Natural killer cell (primary cell): ENCODE measurements at regions not wholly inside any gene's neighbourhood (a gene's known extent, or its start where the extent isn't known, plus 50 kb on each side); places are given as distances from the start of the nearest gene placed in this dataset.

Source experiments
- ATAC-seq, 3 donors: fragments of 150-1000 bp in 2 of 3; fragments of 200-7000 bp in 1 of 3; cut with Tn5 transposase; 1 replicate in 1 of 3; 2 replicates in 2 of 3; pipeline ENCODE4 v1.10.0; 2021; ENCODE audit warnings: mild to moderate bottlenecking in 2 of 3, moderate library complexity in 2 of 3
- DNase-seq, 2 donors: peaks; one replicate each; pipeline versions ENCODE4 v3.0.0 to v3.0.0-alpha.2; 2013 to 2021; ENCODE audit warnings: mixed read lengths in 1 of 2
- H3K27ac ChIP-seq: one replicate; pipeline ENCODE4 v1.5.1; 2013; ENCODE audit warnings: mild to moderate bottlenecking, low read length
- H3K27me3 ChIP-seq: one replicate; pipeline ENCODE4 v1.6.1; 2013; ENCODE audit warnings: low read length; ENCODE audit not compliant: control insufficient read depth, insufficient read depth
- H3K36me3 ChIP-seq: one replicate; pipeline ENCODE4 v1.6.1; 2013; ENCODE audit warnings: low read length; ENCODE audit not compliant: control insufficient read depth, insufficient read depth
- H3K4me1 ChIP-seq: one replicate; pipeline ENCODE4 v1.6.1; 2013; ENCODE audit warnings: low read length; ENCODE audit not compliant: control insufficient read depth, insufficient read depth
- H3K4me3 ChIP-seq: one replicate; pipeline ENCODE4 v1.5.1; 2013; ENCODE audit warnings: low read length
- H3K9me3 ChIP-seq: one replicate; pipeline ENCODE4 v1.6.1; 2013; ENCODE audit warnings: low read length; ENCODE audit not compliant: control insufficient read depth, insufficient read depth
- H3K27ac Mint-ChIP-seq, 2 donors: one replicate each; pipeline ENCODE4 v1.8.0; 2022; ENCODE audit warnings: mild to moderate bottlenecking in 2 of 2, mixed read lengths in 2 of 2, moderate library complexity in 1 of 2
- H3K27me3 Mint-ChIP-seq, 2 donors: one replicate each; pipeline ENCODE4 v1.8.0; 2022; ENCODE audit warnings: low read depth in 2 of 2, mixed read lengths in 2 of 2
- H3K36me3 Mint-ChIP-seq: one replicate; pipeline ENCODE4 v1.8.0; 2022; ENCODE audit warnings: mixed read lengths
- H3K4me1 Mint-ChIP-seq, 2 donors: one replicate each; pipeline ENCODE4 v1.8.0; 2022; ENCODE audit warnings: mixed read lengths in 2 of 2
- H3K4me3 Mint-ChIP-seq: one replicate; pipeline ENCODE4 v1.8.0; 2022; ENCODE audit warnings: mild to moderate bottlenecking, moderate library complexity, mixed read lengths
- H3K9me3 Mint-ChIP-seq, 2 donors: one replicate each; pipeline ENCODE4 v1.8.0; 2022; ENCODE audit warnings: mixed read lengths in 2 of 2
- WGBS: methylation state at CpG from one replicate; pipeline ENCODE4 v1.1.7; 2013; ENCODE audit warnings: missing lambda C conversion rate; ENCODE audit not compliant: insufficient coverage; 5-methylcytosine and 5-hydroxymethylcytosine counted together
- intact Hi-C: fragments of 100-400 bp; cut with micrococcal nuclease; formaldehyde crosslinking; loops from one replicate; pipeline ENCODE4 v1.14.2; 2022
- TF ChIP-seq, protein P1 (sequence below): fragments of 200-600 bp; IDR thresholded peaks from one replicate; pipeline ENCODE4 v1.8.0; 2022; ENCODE audit warnings: antibody characterized with exemption

DNA sequence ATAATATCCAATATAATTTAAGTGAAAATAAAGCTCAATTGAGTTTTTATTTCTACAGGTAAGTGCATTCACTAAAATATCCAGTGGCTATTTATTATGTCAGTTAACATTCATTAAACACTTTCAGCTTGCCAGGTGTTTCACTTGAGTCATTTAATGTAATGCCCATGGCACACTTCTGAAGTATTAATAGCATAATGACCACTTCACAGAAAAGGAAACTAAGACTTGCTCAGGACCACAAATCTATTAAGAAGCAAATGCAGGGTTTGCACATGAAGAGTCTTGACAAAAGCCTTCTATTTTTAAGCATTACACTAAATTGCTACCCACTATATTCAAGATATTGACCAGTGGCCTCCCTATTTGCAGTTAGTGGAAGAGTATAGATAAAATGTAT lies 612.7 kb downstream of the KCTD8 start:
- Mint-ChIP-seq H3K27me3 (no peaks in the 10 kb centered on the region), H3K36me3 (peaks cover 4% of the 10 kb centered on the region), H3K4me1 (no peaks in the 10 kb centered on the region), H3K9me3 (peaks cover 17 to 34% of the 10 kb centered on the region in 2 donors), H3K4me3 (no peak overlapping the region), H3K27ac (no peak overlapping the region)
- Histone ChIP-seq H3K27me3 (no peaks in the 10 kb centered on the region), H3K4me3 (no peak overlapping the region), H3K36me3 (no peaks in the 10 kb centered on the region), H3K27ac (no peak overlapping the region), H3K9me3 (peaks cover under 1% of the 10 kb centered on the region), H3K4me1 (no peaks in the 10 kb centered on the region)
- TF ChIP-seq, protein P1, sequence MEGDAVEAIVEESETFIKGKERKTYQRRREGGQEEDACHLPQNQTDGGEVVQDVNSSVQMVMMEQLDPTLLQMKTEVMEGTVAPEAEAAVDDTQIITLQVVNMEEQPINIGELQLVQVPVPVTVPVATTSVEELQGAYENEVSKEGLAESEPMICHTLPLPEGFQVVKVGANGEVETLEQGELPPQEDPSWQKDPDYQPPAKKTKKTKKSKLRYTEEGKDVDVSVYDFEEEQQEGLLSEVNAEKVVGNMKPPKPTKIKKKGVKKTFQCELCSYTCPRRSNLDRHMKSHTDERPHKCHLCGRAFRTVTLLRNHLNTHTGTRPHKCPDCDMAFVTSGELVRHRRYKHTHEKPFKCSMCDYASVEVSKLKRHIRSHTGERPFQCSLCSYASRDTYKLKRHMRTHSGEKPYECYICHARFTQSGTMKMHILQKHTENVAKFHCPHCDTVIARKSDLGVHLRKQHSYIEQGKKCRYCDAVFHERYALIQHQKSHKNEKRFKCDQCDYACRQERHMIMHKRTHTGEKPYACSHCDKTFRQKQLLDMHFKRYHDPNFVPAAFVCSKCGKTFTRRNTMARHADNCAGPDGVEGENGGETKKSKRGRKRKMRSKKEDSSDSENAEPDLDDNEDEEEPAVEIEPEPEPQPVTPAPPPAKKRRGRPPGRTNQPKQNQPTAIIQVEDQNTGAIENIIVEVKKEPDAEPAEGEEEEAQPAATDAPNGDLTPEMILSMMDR: no peak
- no peak for ATAC-seq
- no peak for DNase-seq
- intact Hi-C loops: no loop called here

DNA sequence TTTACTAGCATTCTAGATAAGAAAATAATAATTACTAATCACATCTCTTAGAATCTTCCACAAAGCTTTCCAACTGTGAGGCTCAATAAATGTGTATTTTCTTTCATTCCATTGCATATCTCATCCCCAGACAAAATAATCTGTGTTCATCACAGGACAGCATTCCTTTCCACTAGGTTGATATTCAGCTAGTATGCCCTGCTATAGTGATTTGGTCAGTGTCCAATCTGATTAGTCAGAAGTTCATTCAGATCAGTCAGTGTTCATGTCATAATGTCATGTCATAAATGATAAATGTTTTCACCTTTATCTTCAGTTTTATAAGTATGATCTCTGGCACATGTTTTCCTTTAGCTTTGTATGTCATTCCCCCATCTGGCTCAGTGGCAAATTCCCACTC lies 611.4 kb downstream of the KCTD8 start:
- Mint-ChIP-seq H3K27me3 (no peaks in the 10 kb centered on the region), H3K9me3 (peaks cover 17 to 32% of the 10 kb centered on the region in 2 donors), H3K4me3 (no peak overlapping the region), H3K36me3 (peaks cover 4% of the 10 kb centered on the region), H3K27ac (no peak overlapping the region), H3K4me1 (no peaks in the 10 kb centered on the region)
- Histone ChIP-seq H3K4me3 (no peak overlapping the region), H3K9me3 (no peaks in the 10 kb centered on the region), H3K27me3 (no peaks in the 10 kb centered on the region), H3K4me1 (no peaks in the 10 kb centered on the region), H3K27ac (no peak overlapping the region), H3K36me3 (no peaks in the 10 kb centered on the region)
- DNase-seq: no peak
- intact Hi-C loops: no loop called here
- no peak for ATAC-seq
- TF ChIP-seq, protein P1: no peak

DNA sequence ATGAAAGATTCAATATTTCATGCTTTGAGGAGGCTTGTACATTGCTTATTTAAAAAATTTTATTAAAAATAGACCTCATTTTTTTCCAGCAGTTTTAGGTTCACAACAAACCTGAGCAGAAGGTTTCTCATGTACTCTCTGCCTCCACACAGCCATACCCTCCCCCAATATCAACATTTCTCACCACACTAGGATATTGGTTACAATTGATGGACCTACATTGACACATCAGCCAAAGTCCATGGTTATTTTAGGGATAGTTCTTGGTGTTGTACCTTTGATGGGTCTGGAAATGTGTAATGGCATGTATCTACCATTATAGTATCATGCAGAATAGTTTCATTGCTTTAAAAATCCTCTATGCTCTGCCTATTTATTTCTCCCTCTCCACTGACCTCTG lies 611.0 kb downstream of the KCTD8 start:
- Histone ChIP-seq H3K36me3 (no peaks in the 10 kb centered on the region), H3K27ac (no peak overlapping the region), H3K4me3 (no peak overlapping the region), H3K27me3 (no peaks in the 10 kb centered on the region), H3K9me3 (no peaks in the 10 kb centered on the region), H3K4me1 (no peaks in the 10 kb centered on the region)
- H3K27me3 Mint-ChIP-seq: no peaks in the 10 kb centered on the region
- no peak for DNase-seq
- no peak overlapping the region for H3K27ac Mint-ChIP-seq
- no peak for ATAC-seq
- peaks cover 4% of the 10 kb centered on the region for H3K36me3 Mint-ChIP-seq
- H3K9me3 Mint-ChIP-seq: peaks cover 17 to 32% of the 10 kb centered on the region in 2 donors
- intact Hi-C loops: no loop called here
- no peaks in the 10 kb centered on the region for H3K4me1 Mint-ChIP-seq
- no peak overlapping the region for H3K4me3 Mint-ChIP-seq
- TF ChIP-seq, protein P1: no peak

DNA sequence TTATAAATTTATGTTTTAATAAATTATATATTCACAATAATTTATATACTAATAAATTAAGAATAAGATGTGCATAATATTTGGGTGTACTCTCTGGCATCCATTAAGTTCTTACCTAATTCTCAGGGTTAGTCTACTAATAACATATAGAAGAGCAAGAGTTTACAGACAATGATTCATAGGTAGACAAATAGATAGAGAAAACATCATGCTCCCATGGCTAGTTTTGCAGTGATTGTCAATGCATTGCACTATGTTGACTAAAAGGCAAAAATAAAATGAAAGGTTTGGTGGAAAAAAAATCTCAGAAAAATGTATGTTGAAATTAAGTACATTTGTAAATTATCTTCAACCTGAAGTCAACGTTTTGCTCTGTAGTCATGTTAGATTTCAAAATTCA lies 606.0 kb downstream of the KCTD8 start:
- ATAC-seq: no peak
- H3K27me3 Mint-ChIP-seq: no peaks in the 10 kb centered on the region
- peaks cover 11 to 23% of the 10 kb centered on the region in 2 donors for H3K9me3 Mint-ChIP-seq
- 86% methylated on average over 1 of the region's 1 CpG for WGBS
- intact Hi-C loops: no loop called here
- no peak overlapping the region for H3K27ac Mint-ChIP-seq
- Histone ChIP-seq H3K9me3 (peaks cover 6% of the 10 kb centered on the region), H3K27me3 (no peaks in the 10 kb centered on the region), H3K36me3 (no peaks in the 10 kb centered on the region), H3K27ac (no peak overlapping the region), H3K4me3 (no peak overlapping the region), H3K4me1 (no peaks in the 10 kb centered on the region)
- TF ChIP-seq, protein P1: no peak
- H3K36me3 Mint-ChIP-seq: peaks cover 4% of the 10 kb centered on the region
- no peak overlapping the region for H3K4me3 Mint-ChIP-seq
- no peak for DNase-seq
- H3K4me1 Mint-ChIP-seq: no peaks in the 10 kb centered on the region
